Choroid plexus epithelial cell (primary cell): ENCODE measurements at regions not wholly inside any gene's neighbourhood (a gene's known extent, or its start where the extent isn't known, plus 50 kb on each side); places are given as distances from the start of the nearest gene placed in this dataset.

Experiments used
- DNase-seq: peaks from one replicate; pipeline ENCODE4 v3.0.0-alpha.2; 2010; ENCODE audit warnings: low read depth
- H3K4me3 ChIP-seq: 2 replicates; pipeline ENCODE4 v1.5.1; 2011; ENCODE audit warnings: low read depth, mild to moderate bottlenecking, control low read depth, low read length, moderate library complexity
- TF ChIP-seq, protein P1 (sequence below): conservative IDR thresholded peaks from 2 replicates; pipeline ENCODE4 v1.5.1; 2011; ENCODE audit warnings: low read depth, mild to moderate bottlenecking, control low read depth, inconsistent platforms, low read length, moderate library complexity

GRCh38 chr3:106610362-106610959, 741.6 kb upstream of the CBLB start:
- H3K4me3 ChIP-seq, result no peak overlapping the region
- peak; percentile 49 for DNase-seq
- TF ChIP-seq, protein P1, sequence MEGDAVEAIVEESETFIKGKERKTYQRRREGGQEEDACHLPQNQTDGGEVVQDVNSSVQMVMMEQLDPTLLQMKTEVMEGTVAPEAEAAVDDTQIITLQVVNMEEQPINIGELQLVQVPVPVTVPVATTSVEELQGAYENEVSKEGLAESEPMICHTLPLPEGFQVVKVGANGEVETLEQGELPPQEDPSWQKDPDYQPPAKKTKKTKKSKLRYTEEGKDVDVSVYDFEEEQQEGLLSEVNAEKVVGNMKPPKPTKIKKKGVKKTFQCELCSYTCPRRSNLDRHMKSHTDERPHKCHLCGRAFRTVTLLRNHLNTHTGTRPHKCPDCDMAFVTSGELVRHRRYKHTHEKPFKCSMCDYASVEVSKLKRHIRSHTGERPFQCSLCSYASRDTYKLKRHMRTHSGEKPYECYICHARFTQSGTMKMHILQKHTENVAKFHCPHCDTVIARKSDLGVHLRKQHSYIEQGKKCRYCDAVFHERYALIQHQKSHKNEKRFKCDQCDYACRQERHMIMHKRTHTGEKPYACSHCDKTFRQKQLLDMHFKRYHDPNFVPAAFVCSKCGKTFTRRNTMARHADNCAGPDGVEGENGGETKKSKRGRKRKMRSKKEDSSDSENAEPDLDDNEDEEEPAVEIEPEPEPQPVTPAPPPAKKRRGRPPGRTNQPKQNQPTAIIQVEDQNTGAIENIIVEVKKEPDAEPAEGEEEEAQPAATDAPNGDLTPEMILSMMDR, result no peak

DNA sequence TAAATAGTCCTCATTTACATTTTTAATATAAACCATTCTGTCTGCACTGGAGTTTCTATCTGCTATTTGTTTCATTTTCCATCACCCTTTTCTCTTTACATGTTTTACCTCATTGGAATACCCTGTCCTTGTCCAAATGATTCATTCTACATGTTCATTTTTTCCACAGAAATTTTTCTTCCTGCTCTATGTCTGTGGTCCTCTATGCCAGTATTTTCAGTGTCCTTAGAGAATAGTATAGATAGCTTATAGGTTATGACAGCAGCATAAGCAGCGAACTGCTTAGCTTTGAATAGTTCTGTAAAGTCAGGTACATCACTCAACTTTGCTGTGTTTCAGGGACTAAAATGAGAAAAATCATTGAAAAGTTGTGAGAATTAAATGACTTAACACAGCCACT, 742.3 kb upstream of the CBLB start:
- DNase-seq, result no peak
- TF ChIP-seq, protein P1, result no peak
- H3K4me3 ChIP-seq, result no peak overlapping the region

- no peak overlapping the region for H3K4me3 ChIP-seq
- TF ChIP-seq, protein P1, result no peak
- peak; percentile 37 for DNase-seq
These were observed 743.0 kb upstream of the CBLB start for GRCh38 chr3:106611841-106612240.

- TF ChIP-seq, protein P1, result no peak
- DNase-seq, result peak; percentile 20
- no peak overlapping the region for H3K4me3 ChIP-seq
These were observed 747.7 kb upstream of the CBLB start for GRCh38 chr3:106616556-106616955.

DNA sequence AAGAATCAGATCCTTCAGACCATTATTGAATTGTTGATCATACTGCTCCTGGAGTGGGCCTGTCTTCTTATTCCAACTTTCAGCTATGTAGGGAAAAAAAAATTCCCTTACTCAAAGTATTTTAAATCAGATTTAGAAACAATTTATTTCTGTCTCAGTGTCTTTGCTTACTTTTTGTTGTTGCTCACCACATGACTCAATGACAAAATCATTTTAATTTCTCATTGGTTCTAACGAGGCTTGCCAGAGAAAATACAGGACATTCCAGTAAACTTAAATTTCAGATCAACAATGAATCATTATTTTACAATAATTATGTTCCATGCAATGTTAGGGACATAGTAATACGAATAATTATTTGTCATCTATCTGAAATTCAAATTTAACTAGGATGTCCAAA, 748.5 kb upstream of the CBLB start:
- TF ChIP-seq, protein P1, result no peak
- H3K4me3 ChIP-seq, result no peak overlapping the region
- no peak for DNase-seq

DNA sequence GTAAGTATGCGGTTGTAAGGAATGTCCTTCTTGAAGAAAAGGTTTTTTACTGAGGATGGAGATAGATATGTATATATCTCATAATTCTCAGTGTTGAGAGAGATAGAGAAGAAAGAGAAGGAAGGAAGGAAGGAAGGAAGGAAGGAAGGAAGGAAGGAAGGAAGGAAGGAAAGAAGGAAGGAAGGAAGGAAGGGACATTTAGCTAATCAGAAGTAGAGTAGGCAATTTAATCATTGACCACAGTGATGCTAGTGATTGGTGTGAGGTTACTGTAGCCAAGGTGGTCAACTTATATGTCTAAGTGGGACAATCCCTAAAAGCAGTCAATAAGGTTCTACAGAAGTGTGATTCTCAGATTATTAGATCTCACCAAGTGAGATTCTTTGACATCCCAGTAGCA, 751.8 kb upstream of the CBLB start:
- TF ChIP-seq, protein P1, result no peak
- no peak for DNase-seq
- H3K4me3 ChIP-seq, result no peak overlapping the region

- no peak overlapping the region for H3K4me3 ChIP-seq
- TF ChIP-seq, protein P1, result no peak
- no peak for DNase-seq
These were observed 753.1 kb upstream of the CCDC54 start for GRCh38 chr3:106624154-106624553.
